ENCODE measurements at regions not wholly inside any gene's neighbourhood (a gene's known extent, or its start where the extent isn't known, plus 50 kb on each side); places are given as distances from the start of the nearest gene placed in this dataset.
A peak's percentile ranks its signal among the peaks of the same experiment; 100 is the strongest.
"Not testable (repeated sequence)": the region's sequence is repeated elsewhere in the genome, so short reads cannot be mapped to it uniquely, and the experiment has no call there.

- Histone ChIP-seq H3K4me1 (ENCODE audit: insufficient read depth, low read length) (peaks cover 11% of the 10 kb centered on the region), H4K20me1 (ENCODE audit: insufficient read depth, low read length) (no peaks in the 10 kb centered on the region), H2AFZ (ENCODE audit: low read length) (no peak overlapping the region), H3K36me3 (ENCODE audit: insufficient read depth, low read length) (no peaks in the 10 kb centered on the region), H3K9me3 (ENCODE audit: low read depth, low read length) (no peaks in the 10 kb centered on the region), H3K79me2 (ENCODE audit: insufficient read depth, low read length) (no peaks in the 10 kb centered on the region), H3K27ac (ENCODE audit: low read depth, low read length) (no peak overlapping the region), H3K27me3 (ENCODE audit: insufficient read depth, low read length) (no peaks in the 10 kb centered on the region), H3K4me3 (ENCODE audit: insufficient read depth, low read length) (no peak overlapping the region), H3K4me2 (ENCODE audit: insufficient read depth, low read length) (no peak overlapping the region)
- TF ChIP-seq CTCF (IDR thresholded peaks at IDR 0.05; ENCODE audit: extremely low read depth, low read depth, low read length), result no peak
- DNase-seq (ENCODE audit: insufficient read length, low spot score, missing footprints), result no peak
These were observed 403.6 kb downstream of the CD83 start for GRCh38 chr6:14521141-14521540.

GRCh38 chr6:14521861-14522260 lies 404.3 kb downstream of the CD83 start:
- not testable (repeated sequence) for H2AFZ ChIP-seq (ENCODE audit: low read length); H3K36me3 ChIP-seq (ENCODE audit: insufficient read depth, low read length); H3K27me3 ChIP-seq (ENCODE audit: insufficient read depth, low read length); H3K4me3 ChIP-seq (ENCODE audit: insufficient read depth, low read length); H3K79me2 ChIP-seq (ENCODE audit: insufficient read depth, low read length); H4K20me1 ChIP-seq (ENCODE audit: insufficient read depth, low read length); H3K9me3 ChIP-seq (ENCODE audit: low read depth, low read length); H3K4me2 ChIP-seq (ENCODE audit: insufficient read depth, low read length); DNase-seq (ENCODE audit: insufficient read length, low spot score, missing footprints); H3K27ac ChIP-seq (ENCODE audit: low read depth, low read length)
- peaks cover 11% of the 10 kb centered on the region for H3K4me1 ChIP-seq (ENCODE audit: insufficient read depth, low read length)

- H3K4me1 ChIP-seq (ENCODE audit: insufficient read depth, low read length), result peaks cover 11% of the 10 kb centered on the region
- no peaks in the 10 kb centered on the region for H4K20me1 ChIP-seq (ENCODE audit: insufficient read depth, low read length)
- no peaks in the 10 kb centered on the region for H3K36me3 ChIP-seq (ENCODE audit: insufficient read depth, low read length)
- no peaks in the 10 kb centered on the region for H3K9me3 ChIP-seq (ENCODE audit: low read depth, low read length)
- no peak overlapping the region for H3K4me3 ChIP-seq (ENCODE audit: insufficient read depth, low read length)
- peak overlapping the region; percentile 40 for H3K4me2 ChIP-seq (ENCODE audit: insufficient read depth, low read length)
- H3K79me2 ChIP-seq (ENCODE audit: insufficient read depth, low read length), result no peaks in the 10 kb centered on the region
- no peak for TF ChIP-seq CTCF (IDR thresholded peaks at IDR 0.05; ENCODE audit: extremely low read depth, low read depth, low read length)
- no peaks in the 10 kb centered on the region for H3K27me3 ChIP-seq (ENCODE audit: insufficient read depth, low read length)
- DNase-seq (ENCODE audit: insufficient read length, low spot score, missing footprints), result peak; percentile 85
- H3K27ac ChIP-seq (ENCODE audit: low read depth, low read length), result peak overlapping the region; percentile 57
- H2AFZ ChIP-seq (ENCODE audit: low read length), result no peak overlapping the region
These were observed 406.7 kb downstream of the CD83 start for GRCh38 chr6:14524319-14524718.

GRCh38 chr6:14530385-14530784 lies 412.8 kb downstream of the CD83 start:
- Histone ChIP-seq H3K27ac (ENCODE audit: low read depth, low read length) (no peak overlapping the region), H3K79me2 (ENCODE audit: insufficient read depth, low read length) (no peaks in the 10 kb centered on the region), H3K36me3 (ENCODE audit: insufficient read depth, low read length) (no peaks in the 10 kb centered on the region), H4K20me1 (ENCODE audit: insufficient read depth, low read length) (no peaks in the 10 kb centered on the region), H3K27me3 (ENCODE audit: insufficient read depth, low read length) (no peaks in the 10 kb centered on the region), H3K9me3 (ENCODE audit: low read depth, low read length) (no peaks in the 10 kb centered on the region), H3K4me3 (ENCODE audit: insufficient read depth, low read length) (no peak overlapping the region), H3K4me1 (ENCODE audit: insufficient read depth, low read length) (no peaks in the 10 kb centered on the region), H2AFZ (ENCODE audit: low read length) (no peak overlapping the region), H3K4me2 (ENCODE audit: insufficient read depth, low read length) (no peak overlapping the region)
- DNase-seq (ENCODE audit: insufficient read length, low spot score, missing footprints), result no peak
- no peak for TF ChIP-seq CTCF (IDR thresholded peaks at IDR 0.05; ENCODE audit: extremely low read depth, low read depth, low read length)
